GM12878 (cell line): ENCODE measurements at regions not wholly inside any gene's neighbourhood (a gene's known extent, or its start where the extent isn't known, plus 50 kb on each side); places are given as distances from the start of the nearest gene placed in this dataset.

Experiments
- ATAC-seq: fragments of 200-7000 bp; cut with Tn5 transposase; 3 replicates; pipeline ENCODE4 v1.9.1; 2020; ENCODE audit warnings: mild to moderate bottlenecking, moderate library complexity
- BruUV-seq: library from RNA; stranded (reverse); fragments of 400-500 nt; replicated peaks from 2 replicates; lab custom pipeline; 2021; lab: Mats Ljungman, UMichigan
- CTCF ChIA-PET: fragments of 300-600 bp; sonication (Branson Sonifier 250); formaldehyde crosslinking; extraction: SDS; loops from one replicate; lab custom pipeline; 2021; ENCODE audit warnings: inconsistent platforms; lab: Yijun Ruan, JAX
- POLR2A ChIA-PET: fragments of 350-600 bp; formaldehyde crosslinking; extraction: SDS; loops from one replicate; lab custom pipeline; 2021; ENCODE audit warnings: inconsistent platforms; lab: Charles Lee
- RAD21 ChIA-PET: fragments of 300-600 bp; sonication (Branson Sonifier 250); formaldehyde crosslinking; loops from one replicate; lab custom pipeline; 2023; ENCODE audit warnings: antibody characterized with exemption; ENCODE audit not compliant: unreplicated experiment; lab: Charles Lee
- SMC1A ChIA-PET: fragments of 300-600 bp; sonication (Branson Sonifier 250); formaldehyde crosslinking; loops from one replicate; lab custom pipeline; 2023; ENCODE audit not compliant: unreplicated experiment, uncharacterized antibody; lab: Charles Lee
- DNase-seq: peaks from one replicate; pipeline ENCODE4 v3.0.0-alpha.2; 2011; ENCODE audit warnings: low read depth, low spot score
- FAIRE-seq: peaks from 3 replicates; lab custom pipeline; 2011; peaks lifted over from hg19 to GRCh38; lab: Jason Lieb, UNC
- H2AFZ ChIP-seq: 2 replicates; pipeline ENCODE4 v1.6.0; 2011; ENCODE audit warnings: low read depth, low read length, control low read depth; ENCODE audit not compliant: control insufficient read depth
- H3K27ac ChIP-seq: 2 replicates; pipeline ENCODE4 v1.5.1; 2011; ENCODE audit warnings: control low read depth; ENCODE audit not compliant: control insufficient read depth, insufficient read depth
- H3K27me3 ChIP-seq, 2 experiments: replicated peaks in 1 of 2; 2 replicates each; pipeline versions ENCODE4 v1.6.0 to v1.6.1; 2011; ENCODE audit warnings: low read length in 1 of 2; ENCODE audit not compliant: control insufficient read depth in 2 of 2, insufficient read depth in 2 of 2
- H3K36me3 ChIP-seq, 2 experiments: 2 replicates each; pipeline ENCODE4 v1.5.1; 2011; ENCODE audit warnings: low read length in 1 of 2; ENCODE audit not compliant: control insufficient read depth in 2 of 2, insufficient read depth in 2 of 2
- H3K4me1 ChIP-seq: 2 replicates; pipeline ENCODE4 v1.6.1; 2011; ENCODE audit warnings: mild to moderate bottlenecking, low read length, moderate library complexity, mixed read lengths; ENCODE audit not compliant: control insufficient read depth, insufficient read depth
- H3K4me2 ChIP-seq: 2 replicates; pipeline ENCODE4 v1.6.0; 2011; ENCODE audit warnings: control low read depth; ENCODE audit not compliant: control insufficient read depth, insufficient read depth
- H3K4me3 ChIP-seq: fragments of 200-600 bp; sonication (generic); 2 replicates; pipeline ENCODE4 v1.5.1; 2016
- H3K79me2 ChIP-seq: 2 replicates; pipeline ENCODE4 v1.6.0; 2011; ENCODE audit warnings: low read length; ENCODE audit not compliant: control insufficient read depth, insufficient read depth
- H3K9ac ChIP-seq: 2 replicates; pipeline ENCODE4 v1.8.0; 2011; ENCODE audit warnings: low read length, control low read depth, mixed read lengths; ENCODE audit not compliant: control insufficient read depth, insufficient read depth
- H3K9me3 ChIP-seq: replicated peaks from 3 replicates; pipeline ENCODE4 v1.5.1; 2011; ENCODE audit warnings: mild to moderate bottlenecking, low read length; ENCODE audit not compliant: control insufficient read depth, insufficient read depth
- H4K20me1 ChIP-seq: 2 replicates; pipeline ENCODE4 v1.6.0; 2011; ENCODE audit not compliant: control insufficient read depth, insufficient read depth
- BACH1 ChIP-seq: fragments of 450-650 bp; IDR thresholded peaks from 2 replicates; pipeline ENCODE4 v1.6.1; 2017; ENCODE audit warnings: mild to moderate bottlenecking, borderline replicate concordance
- CBX3 ChIP-seq: fragments of 200-600 bp; sonication (generic); IDR thresholded peaks from 2 replicates; pipeline ENCODE4 v1.6.1; 2016; ENCODE audit warnings: low read depth, borderline replicate concordance
- CBX5 ChIP-seq: sonication (generic); IDR thresholded peaks from 2 replicates; pipeline ENCODE4 v1.6.1; 2016; ENCODE audit warnings: low read depth, moderate library complexity, mild to moderate bottlenecking, inconsistent platforms
- PAX5 ChIP-seq: IDR thresholded peaks from 2 replicates; pipeline ENCODE4 v1.6.1; 2011; ENCODE audit warnings: low read depth, low read length, borderline replicate concordance
- PAX8 ChIP-seq: fragments of 450-650 bp; IDR thresholded peaks from 2 replicates; pipeline ENCODE4 v1.6.1; 2017; ENCODE audit warnings: mild to moderate bottlenecking, moderate library complexity
- RB1 ChIP-seq: fragments of 450-650 bp; formaldehyde crosslinking; IDR thresholded peaks from 2 replicates; pipeline ENCODE4 v1.6.1; 2017; ENCODE audit warnings: mild to moderate bottlenecking, borderline replicate concordance
- ZNF24 ChIP-seq: fragments of 450-650 bp; IDR thresholded peaks from 2 replicates; pipeline ENCODE4 v1.6.1; 2017; ENCODE audit warnings: antibody characterized with exemption, mild to moderate bottlenecking
- WGBS: methylation state at CpG from one replicate; pipeline ENCODE4 v1.1.6; 2016; ENCODE audit warnings: low lambda C conversion rate; ENCODE audit not compliant: insufficient replicate concordance, insufficient coverage; ENCODE audit errors: missing lambda C conversion rate; 5-methylcytosine and 5-hydroxymethylcytosine counted together
- in situ Hi-C: fragments of 300-500 bp; cut with MboI; formaldehyde crosslinking; loops from 9 replicates; pipeline ENCODE4 v1.14.3; 2018; ENCODE audit warnings: mixed read lengths
- intact Hi-C: fragments of 100-400 bp; cut with micrococcal nuclease; formaldehyde crosslinking; loops from one replicate; pipeline ENCODE4 v1.14.2; 2022; ENCODE audit not compliant: unreplicated experiment
- TF ChIP-seq, protein P1 (sequence below): fragments of 450-650 bp; IDR thresholded peaks from 2 replicates; pipeline ENCODE4 v1.6.1; 2017; ENCODE audit warnings: antibody characterized with exemption, mild to moderate bottlenecking, moderate library complexity
- TF ChIP-seq, protein P2 (sequence below): fragments of 450-650 bp; IDR thresholded peaks from 2 replicates; pipeline ENCODE4 v1.6.1; 2014; ENCODE audit warnings: mild to moderate bottlenecking
- TF ChIP-seq, protein P3 (sequence below): IDR thresholded peaks from 2 replicates; pipeline ENCODE4 v1.6.1; 2011; ENCODE audit warnings: borderline replicate concordance, low read depth, mild to moderate bottlenecking, moderate library complexity, mixed read lengths, low read length; ENCODE audit not compliant: insufficient read depth; ENCODE audit errors: extremely low read length
- TF ChIP-seq, protein P4 (sequence below): fragments of 450-650 bp; IDR thresholded peaks from 2 replicates; pipeline ENCODE4 v1.6.1; 2017; ENCODE audit warnings: borderline replicate concordance

DNA sequence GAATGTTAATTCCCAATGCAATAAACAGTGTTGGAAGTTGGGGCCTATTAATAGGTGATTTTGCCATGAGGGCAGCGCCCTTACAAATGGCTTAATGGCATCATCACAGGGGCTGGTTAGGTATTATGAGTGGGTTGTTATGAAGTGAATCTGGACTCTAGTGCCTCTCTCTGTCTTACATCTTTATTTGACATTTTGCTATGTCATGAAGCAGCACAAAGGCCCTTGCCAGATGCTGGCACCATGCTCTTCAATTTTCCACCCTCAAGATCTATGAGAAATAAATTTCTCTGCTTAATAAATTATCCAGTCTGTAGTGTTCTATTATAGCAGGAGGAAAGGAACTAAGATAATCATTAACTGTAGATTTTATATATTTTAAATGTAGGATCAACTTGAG, 1098.7 kb upstream of the NUDT12 start:
- Histone ChIP-seq H3K27ac (no peak overlapping the region), H3K79me2 (no peaks in the 10 kb centered on the region), H3K9ac (no peak overlapping the region), H3K27me3 (no peaks in the 10 kb centered on the region), H3K4me3 (no peak overlapping the region), H4K20me1 (no peaks in the 10 kb centered on the region), H2AFZ (no peak overlapping the region), H3K4me1 (no peaks in the 10 kb centered on the region), H3K36me3 (no peaks in the 10 kb centered on the region), H3K4me2 (no peak overlapping the region), H3K9me3 (no peaks in the 10 kb centered on the region)
- WGBS = 0% methylated on average over 1 of the region's 1 CpG
- intact Hi-C loops (no loop called here), in situ Hi-C loops (no loop called here)
- ATAC-seq = no peak
- ChIA-PET RAD21 (no interaction called here), SMC1A (no interaction called here), CTCF (no interaction called here), POLR2A (no interaction called here)
- no TSS peak for BruUV-seq
- FAIRE-seq = no peak
- TF ChIP-seq, protein P1, sequence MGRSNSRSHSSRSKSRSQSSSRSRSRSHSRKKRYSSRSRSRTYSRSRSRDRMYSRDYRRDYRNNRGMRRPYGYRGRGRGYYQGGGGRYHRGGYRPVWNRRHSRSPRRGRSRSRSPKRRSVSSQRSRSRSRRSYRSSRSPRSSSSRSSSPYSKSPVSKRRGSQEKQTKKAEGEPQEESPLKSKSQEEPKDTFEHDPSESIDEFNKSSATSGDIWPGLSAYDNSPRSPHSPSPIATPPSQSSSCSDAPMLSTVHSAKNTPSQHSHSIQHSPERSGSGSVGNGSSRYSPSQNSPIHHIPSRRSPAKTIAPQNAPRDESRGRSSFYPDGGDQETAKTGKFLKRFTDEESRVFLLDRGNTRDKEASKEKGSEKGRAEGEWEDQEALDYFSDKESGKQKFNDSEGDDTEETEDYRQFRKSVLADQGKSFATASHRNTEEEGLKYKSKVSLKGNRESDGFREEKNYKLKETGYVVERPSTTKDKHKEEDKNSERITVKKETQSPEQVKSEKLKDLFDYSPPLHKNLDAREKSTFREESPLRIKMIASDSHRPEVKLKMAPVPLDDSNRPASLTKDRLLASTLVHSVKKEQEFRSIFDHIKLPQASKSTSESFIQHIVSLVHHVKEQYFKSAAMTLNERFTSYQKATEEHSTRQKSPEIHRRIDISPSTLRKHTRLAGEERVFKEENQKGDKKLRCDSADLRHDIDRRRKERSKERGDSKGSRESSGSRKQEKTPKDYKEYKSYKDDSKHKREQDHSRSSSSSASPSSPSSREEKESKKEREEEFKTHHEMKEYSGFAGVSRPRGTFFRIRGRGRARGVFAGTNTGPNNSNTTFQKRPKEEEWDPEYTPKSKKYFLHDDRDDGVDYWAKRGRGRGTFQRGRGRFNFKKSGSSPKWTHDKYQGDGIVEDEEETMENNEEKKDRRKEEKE = no peak
- TF ChIP-seq ZNF24 = no peak
- TF ChIP-seq, protein P2, sequence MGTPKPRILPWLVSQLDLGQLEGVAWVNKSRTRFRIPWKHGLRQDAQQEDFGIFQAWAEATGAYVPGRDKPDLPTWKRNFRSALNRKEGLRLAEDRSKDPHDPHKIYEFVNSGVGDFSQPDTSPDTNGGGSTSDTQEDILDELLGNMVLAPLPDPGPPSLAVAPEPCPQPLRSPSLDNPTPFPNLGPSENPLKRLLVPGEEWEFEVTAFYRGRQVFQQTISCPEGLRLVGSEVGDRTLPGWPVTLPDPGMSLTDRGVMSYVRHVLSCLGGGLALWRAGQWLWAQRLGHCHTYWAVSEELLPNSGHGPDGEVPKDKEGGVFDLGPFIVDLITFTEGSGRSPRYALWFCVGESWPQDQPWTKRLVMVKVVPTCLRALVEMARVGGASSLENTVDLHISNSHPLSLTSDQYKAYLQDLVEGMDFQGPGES = no peak
- DNase-seq = no peak

DNA sequence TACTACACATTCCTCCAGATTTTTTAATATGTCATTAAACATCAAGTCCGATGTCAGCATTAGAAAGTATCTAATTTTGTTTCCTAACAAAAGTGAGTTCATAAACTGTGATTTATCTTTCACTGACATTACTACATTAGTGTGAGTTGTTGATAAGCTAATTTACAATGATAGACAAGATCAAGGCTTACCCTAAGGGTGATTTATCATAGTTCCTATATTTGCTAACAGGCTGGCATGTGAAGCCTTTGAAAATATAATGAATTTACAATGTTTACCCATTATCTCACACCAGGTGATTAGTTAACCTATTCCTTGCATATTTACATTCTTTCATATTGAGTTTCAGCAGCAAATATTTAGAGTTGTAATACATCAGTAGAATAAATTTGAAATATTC, 1096.9 kb upstream of the NUDT12 start:
- Histone ChIP-seq H3K27ac (no peak overlapping the region), H3K9me3 (no peaks in the 10 kb centered on the region), H3K36me3 (no peaks in the 10 kb centered on the region), H3K4me1 (no peaks in the 10 kb centered on the region), H3K9ac (no peak overlapping the region), H2AFZ (no peak overlapping the region), H4K20me1 (no peaks in the 10 kb centered on the region), H3K4me3 (no peak overlapping the region), H3K4me2 (no peak overlapping the region), H3K79me2 (no peaks in the 10 kb centered on the region), H3K27me3 (no peaks in the 10 kb centered on the region)
- RAD21 ChIA-PET = no interaction called here
- no peak for FAIRE-seq
- POLR2A ChIA-PET = no interaction called here
- in situ Hi-C loops = no loop called here
- SMC1A ChIA-PET = no interaction called here
- DNase-seq = no peak
- no peak for ATAC-seq
- 6% methylated on average over 1 of the region's 1 CpG for WGBS
- BruUV-seq = no TSS peak
- CTCF ChIA-PET = interaction anchor here (1.2 kb wide), 1 partner anchor 8 kb away, joined by 3 read pairs; no protein-coding TSS in a partner anchor
- intact Hi-C loops = no loop called here
- TF ChIP-seq CBX3 (no peak), RB1 (no peak), CBX5 (no peak), BACH1 (no peak), PAX8 (no peak), PAX5 (no peak)
- TF ChIP-seq, protein P3, sequence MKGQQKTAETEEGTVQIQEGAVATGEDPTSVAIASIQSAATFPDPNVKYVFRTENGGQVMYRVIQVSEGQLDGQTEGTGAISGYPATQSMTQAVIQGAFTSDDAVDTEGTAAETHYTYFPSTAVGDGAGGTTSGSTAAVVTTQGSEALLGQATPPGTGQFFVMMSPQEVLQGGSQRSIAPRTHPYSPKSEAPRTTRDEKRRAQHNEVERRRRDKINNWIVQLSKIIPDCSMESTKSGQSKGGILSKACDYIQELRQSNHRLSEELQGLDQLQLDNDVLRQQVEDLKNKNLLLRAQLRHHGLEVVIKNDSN = no peak
- TF ChIP-seq, protein P4, sequence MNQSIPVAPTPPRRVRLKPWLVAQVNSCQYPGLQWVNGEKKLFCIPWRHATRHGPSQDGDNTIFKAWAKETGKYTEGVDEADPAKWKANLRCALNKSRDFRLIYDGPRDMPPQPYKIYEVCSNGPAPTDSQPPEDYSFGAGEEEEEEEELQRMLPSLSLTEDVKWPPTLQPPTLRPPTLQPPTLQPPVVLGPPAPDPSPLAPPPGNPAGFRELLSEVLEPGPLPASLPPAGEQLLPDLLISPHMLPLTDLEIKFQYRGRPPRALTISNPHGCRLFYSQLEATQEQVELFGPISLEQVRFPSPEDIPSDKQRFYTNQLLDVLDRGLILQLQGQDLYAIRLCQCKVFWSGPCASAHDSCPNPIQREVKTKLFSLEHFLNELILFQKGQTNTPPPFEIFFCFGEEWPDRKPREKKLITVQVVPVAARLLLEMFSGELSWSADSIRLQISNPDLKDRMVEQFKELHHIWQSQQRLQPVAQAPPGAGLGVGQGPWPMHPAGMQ = no peak
